ENCODE measurements at regions not wholly inside any gene's neighbourhood (a gene's known extent, or its start where the extent isn't known, plus 50 kb on each side); places are given as distances from the start of the nearest gene placed in this dataset.

DNA sequence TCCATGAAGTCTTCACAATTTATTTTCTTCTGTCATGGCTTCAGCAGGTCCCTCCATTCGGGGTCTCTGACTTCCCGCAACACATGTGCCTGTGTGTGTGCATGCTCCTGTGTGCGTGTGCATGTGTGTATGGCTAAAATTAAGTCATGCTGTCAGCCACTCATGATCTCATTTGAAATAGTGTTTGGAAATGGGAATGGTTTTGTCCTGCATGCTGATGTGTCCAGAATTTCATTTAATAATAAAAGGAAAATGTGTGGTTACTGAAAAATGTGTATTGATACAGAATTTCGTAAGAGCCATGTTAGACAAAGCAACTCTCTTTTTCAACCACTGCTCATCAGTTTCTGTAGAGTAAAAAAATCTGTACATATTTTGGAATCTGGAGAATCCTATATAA lies 123.8 kb upstream of the PRDX6 start:
- TF ChIP-seq, protein P1, sequence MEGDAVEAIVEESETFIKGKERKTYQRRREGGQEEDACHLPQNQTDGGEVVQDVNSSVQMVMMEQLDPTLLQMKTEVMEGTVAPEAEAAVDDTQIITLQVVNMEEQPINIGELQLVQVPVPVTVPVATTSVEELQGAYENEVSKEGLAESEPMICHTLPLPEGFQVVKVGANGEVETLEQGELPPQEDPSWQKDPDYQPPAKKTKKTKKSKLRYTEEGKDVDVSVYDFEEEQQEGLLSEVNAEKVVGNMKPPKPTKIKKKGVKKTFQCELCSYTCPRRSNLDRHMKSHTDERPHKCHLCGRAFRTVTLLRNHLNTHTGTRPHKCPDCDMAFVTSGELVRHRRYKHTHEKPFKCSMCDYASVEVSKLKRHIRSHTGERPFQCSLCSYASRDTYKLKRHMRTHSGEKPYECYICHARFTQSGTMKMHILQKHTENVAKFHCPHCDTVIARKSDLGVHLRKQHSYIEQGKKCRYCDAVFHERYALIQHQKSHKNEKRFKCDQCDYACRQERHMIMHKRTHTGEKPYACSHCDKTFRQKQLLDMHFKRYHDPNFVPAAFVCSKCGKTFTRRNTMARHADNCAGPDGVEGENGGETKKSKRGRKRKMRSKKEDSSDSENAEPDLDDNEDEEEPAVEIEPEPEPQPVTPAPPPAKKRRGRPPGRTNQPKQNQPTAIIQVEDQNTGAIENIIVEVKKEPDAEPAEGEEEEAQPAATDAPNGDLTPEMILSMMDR (IDR thresholded peaks at IDR 0.05): no peak
- no peak for TF ChIP-seq POLR2A (IDR thresholded peaks at IDR 0.05)

Measured in adrenal gland (tissue), 5 donors.